ENCODE measurements at regions not wholly inside any gene's neighbourhood (a gene's known extent, or its start where the extent isn't known, plus 50 kb on each side); places are given as distances from the start of the nearest gene placed in this dataset.

DNA sequence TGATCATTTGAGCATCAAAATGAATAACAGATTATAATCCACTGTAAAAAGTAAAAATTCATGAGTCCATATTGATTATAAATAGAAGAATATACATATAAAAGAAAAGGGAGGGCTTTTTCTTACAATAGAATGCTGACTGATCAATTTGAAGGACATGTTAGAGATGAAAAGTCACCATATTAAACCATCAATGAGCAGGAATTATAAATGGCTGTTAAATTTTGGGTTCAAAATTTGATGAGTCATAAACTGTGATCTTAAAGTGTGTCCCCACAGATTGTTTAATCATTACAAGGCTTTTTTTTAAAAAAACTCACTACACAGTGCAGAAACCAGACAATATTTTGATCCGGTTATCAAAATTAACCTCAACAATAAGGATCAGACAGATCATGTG, 434.5 kb downstream of the BCL11A start:
- no peak overlapping the region for H3K4me3 ChIP-seq (ENCODE audit: low read length)
- no peak for DNase-seq (ENCODE audit: low read depth)
- TF ChIP-seq, protein P1, sequence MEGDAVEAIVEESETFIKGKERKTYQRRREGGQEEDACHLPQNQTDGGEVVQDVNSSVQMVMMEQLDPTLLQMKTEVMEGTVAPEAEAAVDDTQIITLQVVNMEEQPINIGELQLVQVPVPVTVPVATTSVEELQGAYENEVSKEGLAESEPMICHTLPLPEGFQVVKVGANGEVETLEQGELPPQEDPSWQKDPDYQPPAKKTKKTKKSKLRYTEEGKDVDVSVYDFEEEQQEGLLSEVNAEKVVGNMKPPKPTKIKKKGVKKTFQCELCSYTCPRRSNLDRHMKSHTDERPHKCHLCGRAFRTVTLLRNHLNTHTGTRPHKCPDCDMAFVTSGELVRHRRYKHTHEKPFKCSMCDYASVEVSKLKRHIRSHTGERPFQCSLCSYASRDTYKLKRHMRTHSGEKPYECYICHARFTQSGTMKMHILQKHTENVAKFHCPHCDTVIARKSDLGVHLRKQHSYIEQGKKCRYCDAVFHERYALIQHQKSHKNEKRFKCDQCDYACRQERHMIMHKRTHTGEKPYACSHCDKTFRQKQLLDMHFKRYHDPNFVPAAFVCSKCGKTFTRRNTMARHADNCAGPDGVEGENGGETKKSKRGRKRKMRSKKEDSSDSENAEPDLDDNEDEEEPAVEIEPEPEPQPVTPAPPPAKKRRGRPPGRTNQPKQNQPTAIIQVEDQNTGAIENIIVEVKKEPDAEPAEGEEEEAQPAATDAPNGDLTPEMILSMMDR (conservative IDR thresholded peaks at IDR 0.05; ENCODE audit: low read length), result no peak

DNA sequence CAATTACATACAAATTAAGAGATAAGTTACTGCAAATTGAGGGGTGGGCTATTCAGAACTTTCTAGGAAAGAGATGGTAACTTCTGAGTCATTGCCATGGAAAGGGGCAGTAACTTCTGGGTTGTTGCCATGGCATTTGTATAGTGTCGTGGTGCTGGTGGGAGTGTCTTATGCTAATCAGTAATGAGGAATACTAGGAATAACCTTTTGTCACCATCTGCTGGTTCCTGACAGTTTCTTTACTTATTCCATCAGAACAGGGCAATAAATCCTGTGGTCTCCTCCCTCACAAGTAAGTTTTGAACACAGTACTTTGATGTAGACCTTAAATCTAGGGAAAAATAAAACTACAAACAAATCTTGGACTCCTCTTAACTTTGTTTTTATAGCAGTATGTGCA, 435.4 kb downstream of the BCL11A start:
- no peak for DNase-seq (ENCODE audit: low read depth)
- no peak overlapping the region for H3K4me3 ChIP-seq (ENCODE audit: low read length)
- TF ChIP-seq, protein P1 (conservative IDR thresholded peaks at IDR 0.05; ENCODE audit: low read length), result no peak

DNA sequence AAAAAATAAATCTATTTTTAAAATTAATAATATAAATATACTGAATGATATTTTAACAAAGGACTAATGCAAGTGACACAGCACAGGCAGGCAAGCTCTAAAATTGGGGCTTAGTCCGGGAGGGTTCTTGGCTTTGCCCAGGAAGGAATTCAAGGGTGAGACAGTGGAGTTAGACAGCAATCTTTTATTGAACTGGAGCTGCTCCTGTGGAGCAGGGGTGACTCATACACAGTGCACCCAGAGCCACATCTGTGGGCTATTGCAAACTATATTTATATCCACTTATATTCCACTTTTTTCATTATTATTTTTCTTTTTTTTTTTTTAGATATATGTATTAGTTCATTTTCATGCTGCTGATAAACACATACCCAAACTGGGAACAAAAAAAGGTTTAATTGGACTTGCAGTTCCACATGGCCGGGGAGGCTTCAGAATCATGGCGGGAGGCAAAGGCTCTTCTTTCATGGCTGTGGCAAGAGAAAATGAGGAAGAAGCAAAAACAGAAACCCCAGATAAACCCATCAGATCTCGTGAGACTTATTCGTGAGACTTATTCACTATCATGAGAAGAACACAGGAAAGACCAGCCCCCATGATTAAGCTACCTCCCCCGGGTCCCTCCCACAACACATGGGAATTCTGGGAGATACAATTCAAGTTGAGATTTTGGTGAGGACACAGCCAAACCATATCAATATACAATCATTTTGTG, 437.1 kb downstream of the BCL11A start:
- no peak overlapping the region for H3K4me3 ChIP-seq (ENCODE audit: low read length)
- TF ChIP-seq, protein P1 (conservative IDR thresholded peaks at IDR 0.05; ENCODE audit: low read length), result no peak
- DNase-seq (ENCODE audit: low read depth), result no peak

DNA sequence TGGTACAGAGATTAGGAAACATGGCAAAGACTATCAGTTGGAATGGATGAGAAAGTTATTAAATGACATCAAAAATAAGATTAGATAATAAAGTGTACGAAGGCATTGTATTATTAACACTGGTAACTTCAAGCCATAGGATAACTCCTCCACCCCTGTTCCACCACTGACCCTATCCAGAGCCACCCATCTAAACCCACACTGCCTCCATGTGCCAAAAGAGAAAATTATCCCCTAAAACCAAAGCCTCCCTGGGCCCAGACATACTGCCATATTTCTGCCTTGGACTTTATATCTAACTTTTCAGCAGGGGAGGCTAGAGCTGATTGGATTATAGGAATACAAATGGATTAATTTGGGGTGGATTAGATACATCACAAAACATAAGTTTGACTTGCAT, 443.7 kb downstream of the BCL11A start:
- no peak for DNase-seq (ENCODE audit: low read depth)
- TF ChIP-seq, protein P1 (conservative IDR thresholded peaks at IDR 0.05; ENCODE audit: low read length), result no peak
- H3K4me3 ChIP-seq (ENCODE audit: low read length), result no peak overlapping the region

DNA sequence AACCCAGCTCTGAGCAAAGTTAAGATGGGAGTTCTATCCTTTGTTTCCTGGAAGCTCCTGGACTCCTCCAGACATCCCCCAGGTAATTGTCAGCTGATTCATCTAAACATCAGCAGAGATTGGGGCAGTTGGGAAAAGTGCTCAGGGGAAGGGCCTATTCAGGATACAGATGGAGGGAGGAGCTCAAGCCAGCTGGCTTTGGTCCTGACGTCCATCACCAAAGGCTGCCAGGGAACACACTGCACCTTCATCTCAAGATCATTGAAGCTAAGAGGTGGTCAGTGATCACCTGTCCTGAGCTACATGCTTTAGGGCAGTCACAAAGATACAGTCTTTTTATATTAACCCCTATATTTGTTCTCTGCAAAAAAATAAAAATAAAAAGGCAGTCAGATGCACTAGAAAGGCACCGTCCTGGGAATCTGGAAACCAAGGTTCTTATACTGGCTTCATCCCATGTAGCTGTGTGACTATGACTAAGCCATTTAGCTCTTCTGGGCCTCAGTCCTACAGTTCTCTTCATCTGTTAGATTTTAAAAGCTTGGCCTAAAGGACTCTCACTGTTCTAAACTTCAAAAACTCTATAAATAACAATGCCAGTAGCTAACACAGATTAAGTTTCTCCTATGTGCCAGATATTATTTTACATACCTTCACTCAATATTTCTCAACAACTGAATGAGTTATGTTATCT, 446.5 kb downstream of the BCL11A start:
- DNase-seq (ENCODE audit: low read depth), result no peak
- H3K4me3 ChIP-seq (ENCODE audit: low read length), result no peak overlapping the region
- TF ChIP-seq, protein P1 (conservative IDR thresholded peaks at IDR 0.05; ENCODE audit: low read length), result no peak

DNA sequence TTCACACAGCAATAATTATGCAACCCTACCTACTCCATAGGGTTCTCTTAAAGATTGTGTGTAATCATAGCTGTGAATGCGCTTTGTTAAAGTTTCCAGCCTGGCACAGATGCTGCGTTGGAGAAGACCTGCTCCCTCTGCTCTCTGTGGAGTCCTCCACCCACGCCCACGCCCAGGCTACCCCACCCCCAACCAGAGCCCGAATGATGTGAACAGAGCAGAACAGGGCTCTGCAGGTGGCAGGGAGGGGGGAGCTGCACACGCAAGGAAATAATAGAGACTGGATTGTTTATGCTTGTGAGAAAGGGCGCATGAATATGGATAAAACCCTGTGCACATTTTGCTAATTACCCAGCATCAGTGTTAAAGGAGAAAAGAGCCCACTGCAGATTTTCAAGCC, 447.5 kb downstream of the BCL11A start:
- no peak for DNase-seq (ENCODE audit: low read depth)
- TF ChIP-seq, protein P1 (conservative IDR thresholded peaks at IDR 0.05; ENCODE audit: low read length), result no peak
- H3K4me3 ChIP-seq (ENCODE audit: low read length), result no peak overlapping the region
